Esophagus squamous epithelium (tissue), 4 donors: ENCODE measurements at regions not wholly inside any gene's neighbourhood (a gene's known extent, or its start where the extent isn't known, plus 50 kb on each side); places are given as distances from the start of the nearest gene placed in this dataset.

Source experiments
- CTCF ChIP-seq, 6 experiments: fragments of 450-650 bp in 4 of 6; fragments of 200-600 bp in 2 of 6; sonication (generic) in 2 of 6; IDR thresholded peaks; one replicate each; pipeline ENCODE4 v1.5.1; 2016 to 2019; ENCODE audit warnings: antibody characterized with exemption in 6 of 6, mild to moderate bottlenecking in 4 of 6, moderate library complexity in 4 of 6
- POLR2A ChIP-seq, 4 donors: fragments of 450-650 bp; IDR thresholded peaks; one replicate each; pipeline ENCODE4 v1.6.1; 2017; ENCODE audit warnings: antibody characterized with exemption in 4 of 4, mild to moderate bottlenecking in 4 of 4, moderate library complexity in 3 of 4

GRCh38 chr5:74404574-74405508, 235.7 kb downstream of the ENC1 start:
- no peak for TF ChIP-seq CTCF (IDR thresholded peaks at IDR 0.05)
- no peak for TF ChIP-seq POLR2A (IDR thresholded peaks at IDR 0.05)
